ENCODE measurements at regions not wholly inside any gene's neighbourhood (a gene's known extent, or its start where the extent isn't known, plus 50 kb on each side); places are given as distances from the start of the nearest gene placed in this dataset.

DNA sequence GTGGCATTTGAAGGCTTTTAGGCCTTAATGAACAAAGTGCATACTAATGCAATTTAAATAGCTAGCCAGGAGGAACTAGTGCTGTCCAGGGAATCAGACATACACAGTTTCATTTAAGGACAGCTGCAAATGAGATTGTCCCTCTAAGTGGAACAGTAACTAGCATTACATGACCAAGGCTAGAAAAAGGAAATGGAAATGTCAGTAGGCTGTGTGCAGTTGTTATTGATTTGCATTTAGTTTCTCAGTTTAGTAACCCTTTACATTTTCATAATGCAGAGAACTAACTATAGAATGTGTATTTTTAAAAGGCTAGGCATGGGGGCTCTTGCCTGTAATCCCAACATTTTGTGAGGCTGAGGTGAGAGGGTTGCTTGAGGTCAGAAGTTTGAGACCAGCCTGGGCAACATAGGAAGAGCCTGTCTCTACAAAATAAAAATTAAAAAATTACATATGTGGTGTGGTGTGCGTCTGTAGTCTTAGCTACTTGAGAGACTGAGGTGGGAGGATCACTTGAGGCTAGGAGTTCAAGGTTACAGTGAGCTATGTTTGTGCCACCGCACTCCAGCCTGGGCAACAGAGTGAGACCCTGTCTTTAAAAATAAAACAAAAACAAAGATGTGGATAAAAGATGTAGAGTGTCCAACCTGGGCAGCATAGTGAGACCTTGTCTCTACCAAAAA is 468.0 kb downstream of the UTRN start:
- TF ChIP-seq TCF12 (IDR thresholded peaks at IDR 0.05; ENCODE audit: low read depth) (no peak), EP300 (IDR thresholded peaks at IDR 0.05; ENCODE audit: borderline replicate concordance) (no peak), ZBTB7A (IDR thresholded peaks at IDR 0.05; ENCODE audit: low read depth) (no peak), CREB1 (IDR thresholded peaks at IDR 0.05; ENCODE audit: low read depth) (no peak), CEBPB (IDR thresholded peaks at IDR 0.05) (no peak), RAD21 (IDR thresholded peaks at IDR 0.05; ENCODE audit: low read depth) (no peak), TEAD4 (IDR thresholded peaks at IDR 0.05) (no peak)

DNA sequence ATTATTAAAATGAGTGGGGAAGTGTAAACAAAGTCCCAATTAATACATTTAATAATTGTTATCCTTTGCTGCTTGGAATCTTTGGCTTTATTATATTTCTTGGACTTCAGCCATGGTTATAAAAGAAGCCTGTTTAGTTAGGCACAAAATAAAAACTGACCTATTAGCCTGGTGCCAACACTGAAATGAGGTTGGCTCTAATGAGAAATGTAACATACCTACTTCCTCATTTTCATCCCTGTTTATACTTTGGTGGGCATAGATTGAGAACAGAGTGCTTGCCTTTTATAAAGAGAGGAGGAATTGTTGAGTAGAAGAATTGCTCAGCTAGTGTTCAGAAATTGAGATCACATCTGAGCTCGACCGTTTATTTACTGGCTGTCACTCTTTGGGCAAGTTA is 471.3 kb downstream of the UTRN start:
- TF ChIP-seq REST (IDR thresholded peaks at IDR 0.05; ENCODE audit: low read depth) = no peak
- no peak for TF ChIP-seq EGR1 (IDR thresholded peaks at IDR 0.05)
- no peak for TF ChIP-seq EP300 (IDR thresholded peaks at IDR 0.05; ENCODE audit: borderline replicate concordance)
- no peak for TF ChIP-seq YY1 (IDR thresholded peaks at IDR 0.05; ENCODE audit: low read depth)
- TF ChIP-seq TAF1 (IDR thresholded peaks at IDR 0.05; ENCODE audit: low read depth) = no peak
- no peak for TF ChIP-seq MAX (IDR thresholded peaks at IDR 0.05)
- TF ChIP-seq CREB1 (IDR thresholded peaks at IDR 0.05; ENCODE audit: low read depth) = no peak
- TF ChIP-seq CEBPB (IDR thresholded peaks at IDR 0.05) = no peak
- TF ChIP-seq ZBTB7A (IDR thresholded peaks at IDR 0.05; ENCODE audit: low read depth) = no peak
- no peak for TF ChIP-seq NFIC (IDR thresholded peaks at IDR 0.05)
- TF ChIP-seq, protein P1, sequence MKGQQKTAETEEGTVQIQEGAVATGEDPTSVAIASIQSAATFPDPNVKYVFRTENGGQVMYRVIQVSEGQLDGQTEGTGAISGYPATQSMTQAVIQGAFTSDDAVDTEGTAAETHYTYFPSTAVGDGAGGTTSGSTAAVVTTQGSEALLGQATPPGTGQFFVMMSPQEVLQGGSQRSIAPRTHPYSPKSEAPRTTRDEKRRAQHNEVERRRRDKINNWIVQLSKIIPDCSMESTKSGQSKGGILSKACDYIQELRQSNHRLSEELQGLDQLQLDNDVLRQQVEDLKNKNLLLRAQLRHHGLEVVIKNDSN (IDR thresholded peaks at IDR 0.05) = no peak
- no peak for TF ChIP-seq RAD21 (IDR thresholded peaks at IDR 0.05; ENCODE audit: low read depth)
- no peak for TF ChIP-seq FOXM1 (IDR thresholded peaks at IDR 0.05; ENCODE audit: borderline replicate concordance, low read depth)
- no peak for TF ChIP-seq TEAD4 (IDR thresholded peaks at IDR 0.05)
- TF ChIP-seq TCF12 (IDR thresholded peaks at IDR 0.05; ENCODE audit: low read depth) = no peak

DNA sequence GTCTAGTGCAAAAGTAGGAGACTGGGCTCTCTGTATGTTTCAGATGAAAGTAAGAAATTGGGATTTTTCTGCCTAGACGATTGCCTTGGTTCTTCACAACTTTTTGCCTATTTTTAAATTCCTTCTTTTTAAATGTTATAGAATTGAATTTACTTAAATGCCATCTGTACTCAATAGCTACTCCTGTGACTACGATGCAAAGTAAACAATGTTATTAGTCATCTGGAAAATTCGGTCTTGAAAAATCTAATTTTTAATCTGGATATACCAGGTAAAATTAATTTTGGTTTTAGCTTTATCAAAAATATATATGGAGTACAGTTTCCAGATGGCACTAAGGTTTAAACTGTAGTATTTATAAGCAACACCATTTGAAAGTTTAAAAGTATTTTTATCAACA is 472.2 kb downstream of the UTRN start:
- TF ChIP-seq FOXM1 (IDR thresholded peaks at IDR 0.05; ENCODE audit: borderline replicate concordance, low read depth) = no peak
- no peak for TF ChIP-seq TAF1 (IDR thresholded peaks at IDR 0.05; ENCODE audit: low read depth)
- TF ChIP-seq CEBPB (IDR thresholded peaks at IDR 0.05) = no peak

- TF ChIP-seq TCF12 (IDR thresholded peaks at IDR 0.05; ENCODE audit: low read depth) (no peak), EP300 (IDR thresholded peaks at IDR 0.05; ENCODE audit: borderline replicate concordance) (no peak), REST (IDR thresholded peaks at IDR 0.05; ENCODE audit: low read depth) (no peak), NFIC (IDR thresholded peaks at IDR 0.05) (no peak), EGR1 (IDR thresholded peaks at IDR 0.05) (no peak), YY1 (IDR thresholded peaks at IDR 0.05; ENCODE audit: low read depth) (no peak), TEAD4 (IDR thresholded peaks at IDR 0.05) (no peak), CEBPB (IDR thresholded peaks at IDR 0.05) (no peak), MAX (IDR thresholded peaks at IDR 0.05) (no peak), CREB1 (IDR thresholded peaks at IDR 0.05; ENCODE audit: low read depth) (no peak), RAD21 (IDR thresholded peaks at IDR 0.05; ENCODE audit: low read depth) (no peak), FOXM1 (IDR thresholded peaks at IDR 0.05; ENCODE audit: borderline replicate concordance, low read depth) (no peak), ZBTB7A (IDR thresholded peaks at IDR 0.05; ENCODE audit: low read depth) (no peak), TAF1 (IDR thresholded peaks at IDR 0.05; ENCODE audit: low read depth) (no peak)
- TF ChIP-seq, protein P1 (IDR thresholded peaks at IDR 0.05) = no peak
These were observed 472.6 kb downstream of the UTRN start for GRCh38 chr6:144757730-144758129.

GRCh38 chr6:144758602-144759001 is 473.5 kb downstream of the UTRN start:
- TF ChIP-seq, protein P1 (IDR thresholded peaks at IDR 0.05) = no peak
- no peak for TF ChIP-seq FOXM1 (IDR thresholded peaks at IDR 0.05; ENCODE audit: borderline replicate concordance, low read depth)
- no peak for TF ChIP-seq TAF1 (IDR thresholded peaks at IDR 0.05; ENCODE audit: low read depth)
- no peak for TF ChIP-seq ZBTB7A (IDR thresholded peaks at IDR 0.05; ENCODE audit: low read depth)
- TF ChIP-seq EGR1 (IDR thresholded peaks at IDR 0.05) = no peak
- no peak for TF ChIP-seq MAX (IDR thresholded peaks at IDR 0.05)
- no peak for TF ChIP-seq EP300 (IDR thresholded peaks at IDR 0.05; ENCODE audit: borderline replicate concordance)
- no peak for TF ChIP-seq YY1 (IDR thresholded peaks at IDR 0.05; ENCODE audit: low read depth)
- no peak for TF ChIP-seq NFIC (IDR thresholded peaks at IDR 0.05)
- no peak for TF ChIP-seq RAD21 (IDR thresholded peaks at IDR 0.05; ENCODE audit: low read depth)
- TF ChIP-seq CREB1 (IDR thresholded peaks at IDR 0.05; ENCODE audit: low read depth) = no peak
- TF ChIP-seq REST (IDR thresholded peaks at IDR 0.05; ENCODE audit: low read depth) = no peak
